HEK293 (cell line): ENCODE measurements at regions not wholly inside any gene's neighbourhood (a gene's known extent, or its start where the extent isn't known, plus 50 kb on each side); places are given as distances from the start of the nearest gene placed in this dataset.

ENCODE experiments used
- CTCF ChIA-PET: fragments of 350-600 bp; formaldehyde crosslinking; extraction: SDS; loops from one replicate; lab custom pipeline; 2021; ENCODE audit warnings: antibody characterized with exemption; lab: Yijun Ruan, JAX
- POLR2A ChIA-PET: fragments of 300-600 bp; formaldehyde crosslinking; extraction: SDS; loops from one replicate; lab custom pipeline; 2020; ENCODE audit warnings: antibody characterized with exemption, inconsistent platforms; lab: Yijun Ruan, JAX
- H3K27ac ChIP-seq: fragments of 200-500 bp; sonication (Bioruptor generic); 2 replicates; pipeline ENCODE4 v1.5.1; 2014; ENCODE audit warnings: low read depth, low read length, control low read depth, inconsistent platforms; ENCODE audit errors: extremely low read depth
- H3K36me3 ChIP-seq, 2 experiments: fragments of 200-500 bp in 1 of 2; sonication (Bioruptor generic) in 1 of 2; 1 replicate in 1 of 2; 2 replicates in 1 of 2; pipeline ENCODE4 v1.5.1; 2014 to 2017; ENCODE audit warnings: inconsistent platforms in 2 of 2, low read length in 2 of 2; ENCODE audit not compliant: control insufficient read depth in 2 of 2, insufficient read depth in 1 of 2
- H3K4me1 ChIP-seq: fragments of 200-500 bp; sonication (Bioruptor generic); 2 replicates; pipeline ENCODE4 v1.5.1; 2014; ENCODE audit warnings: mild to moderate bottlenecking, low read length, inconsistent platforms; ENCODE audit not compliant: control insufficient read depth, insufficient read depth
- H3K4me3 ChIP-seq: 2 replicates; pipeline ENCODE4 v1.5.1; 2011; ENCODE audit warnings: low read depth, mild to moderate bottlenecking, control low read depth, low read length, moderate library complexity
- H3K9me3 ChIP-seq: fragments of 200-500 bp; sonication (Bioruptor generic); 2 replicates; pipeline ENCODE4 v1.5.1; 2014; ENCODE audit warnings: low read depth, low read length, inconsistent platforms; ENCODE audit not compliant: control insufficient read depth, insufficient read depth
- GFI1B ChIP-seq: fragments of 450-650 bp; formaldehyde crosslinking; IDR thresholded peaks from 2 replicates; pipeline ENCODE4 v1.5.1; 2016; ENCODE audit warnings: missing biosample characterization, missing genetic modification characterization
- OSR2 ChIP-seq: fragments of 450-650 bp; formaldehyde crosslinking; IDR thresholded peaks from 2 replicates; pipeline ENCODE4 v1.5.1; 2016; ENCODE audit warnings: missing biosample characterization, missing genetic modification characterization
- PRDM1 ChIP-seq: fragments of 450-650 bp; formaldehyde crosslinking; IDR thresholded peaks from 2 replicates; pipeline ENCODE4; 2016; ENCODE audit warnings: missing biosample characterization, missing genetic modification characterization
- PRDM10 ChIP-seq: fragments of 450-650 bp; formaldehyde crosslinking; IDR thresholded peaks from 2 replicates; pipeline ENCODE4 v1.5.1; 2016; ENCODE audit warnings: missing biosample characterization, missing genetic modification characterization
- ZBTB21 ChIP-seq: fragments of 450-650 bp; formaldehyde crosslinking; IDR thresholded peaks from 2 replicates; pipeline ENCODE4 v1.5.1; 2017; ENCODE audit warnings: missing biosample characterization, missing genetic modification characterization
- ZBTB48 ChIP-seq: fragments of 450-650 bp; formaldehyde crosslinking; IDR thresholded peaks from 2 replicates; pipeline ENCODE4 v1.5.1; 2016; ENCODE audit warnings: missing biosample characterization, missing genetic modification characterization
- ZBTB7A ChIP-seq: fragments of 450-650 bp; formaldehyde crosslinking; IDR thresholded peaks from 2 replicates; pipeline ENCODE4 v1.5.1; 2016; ENCODE audit warnings: low read depth, missing biosample characterization, missing genetic modification characterization
- ZEB2 ChIP-seq: fragments of 450-650 bp; formaldehyde crosslinking; IDR thresholded peaks from 2 replicates; pipeline ENCODE4 v1.5.1; 2016; ENCODE audit warnings: missing biosample characterization, missing genetic modification characterization
- ZNF2 ChIP-seq: fragments of 450-650 bp; formaldehyde crosslinking; IDR thresholded peaks from 2 replicates; pipeline ENCODE4 v1.5.1; 2016; ENCODE audit warnings: missing biosample characterization, missing genetic modification characterization
- ZNF223 ChIP-seq: fragments of 450-650 bp; formaldehyde crosslinking; IDR thresholded peaks from 2 replicates; pipeline ENCODE4 v1.5.1; 2016; ENCODE audit warnings: missing biosample characterization, missing genetic modification characterization
- ZNF335 ChIP-seq: fragments of 450-650 bp; formaldehyde crosslinking; conservative IDR thresholded peaks from 2 replicates; pipeline ENCODE4 v1.5.1; 2016; ENCODE audit warnings: missing biosample characterization, missing genetic modification characterization
- ZNF354C ChIP-seq: fragments of 450-650 bp; formaldehyde crosslinking; IDR thresholded peaks from 2 replicates; pipeline ENCODE4 v1.5.1; 2016; ENCODE audit warnings: missing biosample characterization, missing genetic modification characterization, low read depth, borderline replicate concordance
- ZNF404 ChIP-seq: fragments of 450-650 bp; formaldehyde crosslinking; IDR thresholded peaks from 2 replicates; pipeline ENCODE4 v1.5.1; 2017; ENCODE audit warnings: missing biosample characterization, missing genetic modification characterization
- ZNF561 ChIP-seq: fragments of 450-650 bp; IDR thresholded peaks from 2 replicates; pipeline ENCODE4 v1.5.1; 2018; ENCODE audit warnings: missing biosample characterization, missing genetic modification characterization, borderline replicate concordance
- ZNF621 ChIP-seq: fragments of 450-650 bp; formaldehyde crosslinking; IDR thresholded peaks from 2 replicates; pipeline ENCODE4 v1.5.1; 2017; ENCODE audit warnings: missing biosample characterization, missing genetic modification characterization
- ZNF660 ChIP-seq: fragments of 450-650 bp; IDR thresholded peaks from 2 replicates; pipeline ENCODE4 v1.5.1; 2018; ENCODE audit warnings: missing biosample characterization, mild to moderate bottlenecking, missing genetic modification characterization
- ZNF785 ChIP-seq: fragments of 450-650 bp; formaldehyde crosslinking; IDR thresholded peaks from 2 replicates; pipeline ENCODE4 v1.5.1; 2016; ENCODE audit warnings: missing biosample characterization, missing genetic modification characterization
- ZNF791 ChIP-seq: fragments of 450-650 bp; formaldehyde crosslinking; IDR thresholded peaks from 2 replicates; pipeline ENCODE4 v1.5.1; 2016; ENCODE audit warnings: missing biosample characterization, missing genetic modification characterization
- ZSCAN23 ChIP-seq: fragments of 450-650 bp; formaldehyde crosslinking; IDR thresholded peaks from 2 replicates; pipeline ENCODE4 v1.5.1; 2016; ENCODE audit warnings: missing biosample characterization, missing genetic modification characterization
- ZSCAN5A ChIP-seq: fragments of 450-650 bp; formaldehyde crosslinking; IDR thresholded peaks from 2 replicates; pipeline ENCODE4 v1.5.1; 2016; ENCODE audit warnings: missing biosample characterization, missing genetic modification characterization
- TF ChIP-seq, protein P1 (sequence below): fragments of 450-650 bp; formaldehyde crosslinking; IDR thresholded peaks from 2 replicates; pipeline ENCODE4 v1.5.1; 2016; ENCODE audit warnings: missing biosample characterization, missing genetic modification characterization

GRCh38 chr5:90099099-90099498 lies 310.5 kb downstream of the CETN3 start:
- no peak overlapping the region for H3K4me3 ChIP-seq
- POLR2A ChIA-PET: no interaction called here
- no peak overlapping the region for H3K27ac ChIP-seq
- no peaks in the 10 kb centered on the region for H3K4me1 ChIP-seq
- CTCF ChIA-PET: no interaction called here
- no peaks in the 10 kb centered on the region for H3K36me3 ChIP-seq
- H3K9me3 ChIP-seq: no peaks in the 10 kb centered on the region
- no peak for TF ChIP-seq ZNF354C
- TF ChIP-seq, protein P1, sequence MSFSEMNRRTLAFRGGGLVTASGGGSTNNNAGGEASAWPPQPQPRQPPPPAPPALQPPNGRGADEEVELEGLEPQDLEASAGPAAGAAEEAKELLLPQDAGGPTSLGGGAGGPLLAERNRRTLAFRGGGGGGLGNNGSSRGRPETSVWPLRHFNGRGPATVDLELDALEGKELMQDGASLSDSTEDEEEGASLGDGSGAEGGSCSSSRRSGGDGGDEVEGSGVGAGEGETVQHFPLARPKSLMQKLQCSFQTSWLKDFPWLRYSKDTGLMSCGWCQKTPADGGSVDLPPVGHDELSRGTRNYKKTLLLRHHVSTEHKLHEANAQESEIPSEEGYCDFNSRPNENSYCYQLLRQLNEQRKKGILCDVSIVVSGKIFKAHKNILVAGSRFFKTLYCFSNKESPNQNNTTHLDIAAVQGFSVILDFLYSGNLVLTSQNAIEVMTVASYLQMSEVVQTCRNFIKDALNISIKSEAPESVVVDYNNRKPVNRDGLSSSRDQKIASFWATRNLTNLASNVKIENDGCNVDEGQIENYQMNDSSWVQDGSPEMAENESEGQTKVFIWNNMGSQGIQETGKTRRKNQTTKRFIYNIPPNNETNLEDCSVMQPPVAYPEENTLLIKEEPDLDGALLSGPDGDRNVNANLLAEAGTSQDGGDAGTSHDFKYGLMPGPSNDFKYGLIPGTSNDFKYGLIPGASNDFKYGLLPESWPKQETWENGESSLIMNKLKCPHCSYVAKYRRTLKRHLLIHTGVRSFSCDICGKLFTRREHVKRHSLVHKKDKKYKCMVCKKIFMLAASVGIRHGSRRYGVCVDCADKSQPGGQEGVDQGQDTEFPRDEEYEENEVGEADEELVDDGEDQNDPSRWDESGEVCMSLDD (tag by site-specific recombination): no peak
- TF ChIP-seq ZBTB48: no peak

- no peak overlapping the region for H3K27ac ChIP-seq
- H3K9me3 ChIP-seq: no peaks in the 10 kb centered on the region
- no peaks in the 10 kb centered on the region for H3K36me3 ChIP-seq
- TF ChIP-seq ZNF223 (no peak), ZNF561 (tag by site-specific recombination) (no peak), ZNF791 (no peak), ZBTB21 (no peak), ZSCAN23 (tag by site-specific recombination) (no peak), ZEB2 (tag by site-specific recombination) (no peak), ZSCAN5A (tag by site-specific recombination) (no peak)
- TF ChIP-seq, all 188 proteins: peak for 0
- ChIA-PET POLR2A (no interaction called here), CTCF (interaction anchor here (0.6 to 0.8 kb wide), 2 partner anchors 16 to 290 kb away, joined by 3 read pairs; no protein-coding TSS in a partner anchor)
- no peaks in the 10 kb centered on the region for H3K4me1 ChIP-seq
- no peak overlapping the region for H3K4me3 ChIP-seq
Measured at GRCh38 chr5:90097082-90097477, 312.5 kb downstream of the CETN3 start.

DNA sequence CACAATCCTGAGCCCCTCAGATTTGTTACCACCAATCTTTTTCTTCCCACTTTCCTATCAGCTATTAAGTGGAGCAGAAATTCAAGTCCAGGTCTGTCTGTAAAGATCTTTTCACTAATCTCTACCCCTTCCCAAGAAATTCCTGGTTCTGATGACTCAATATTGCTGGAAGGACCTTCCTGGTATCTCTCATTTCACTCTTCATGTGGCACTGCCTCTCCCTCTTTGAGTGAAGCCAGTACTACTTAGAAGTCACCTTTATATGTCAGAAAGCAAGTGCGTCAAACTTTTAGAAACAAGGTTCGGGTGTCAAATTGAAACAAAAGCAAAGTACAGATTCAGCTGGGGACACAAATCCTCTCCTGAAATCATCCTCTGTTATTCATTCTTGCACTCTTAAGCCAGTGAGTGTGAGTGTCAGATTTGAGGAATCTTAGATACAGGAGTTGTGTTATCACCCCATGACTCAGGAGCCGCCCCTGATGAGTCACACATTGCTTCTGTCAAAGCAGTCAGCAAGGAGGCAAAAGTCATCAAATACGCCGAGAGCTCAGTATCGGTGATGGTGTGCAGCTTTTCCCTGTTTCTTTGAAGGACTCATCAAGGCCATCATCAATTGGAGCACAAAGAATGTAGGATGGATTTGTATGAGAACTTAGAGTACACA lies 313.0 kb downstream of the CETN3 start:
- POLR2A ChIA-PET: no interaction called here
- TF ChIP-seq ZNF785 (tag by site-specific recombination) (no peak), GFI1B (peak; percentile 74; the same call in 1 of the 2 replicates), ZNF2 (tag by site-specific recombination) (no peak), ZNF791 (no peak), ZBTB7A (tag by site-specific recombination) (no peak), OSR2 (tag by site-specific recombination) (peak; percentile 42; the same call in 1 of the 2 replicates), ZNF621 (no peak), PRDM10 (tag by site-specific recombination) (no peak), ZNF404 (no peak), ZNF660 (peak; percentile 90), ZNF335 (tag by site-specific recombination) (0 out of 2 replicates have a peak, but pooled peaks have one; percentile 10), PRDM1 (tag by site-specific recombination) (peak; percentile 26; the same call in 1 of the 2 replicates)

More for the DNA sequence above, 313.0 kb downstream of the CETN3 start:
- Histone ChIP-seq H3K9me3 (no peaks in the 10 kb centered on the region), H3K4me3 (no peak overlapping the region), H3K4me1 (no peaks in the 10 kb centered on the region), H3K36me3 (no peaks in the 10 kb centered on the region), H3K27ac (no peak overlapping the region)
- CTCF ChIA-PET: interaction anchor here (0.6 to 0.8 kb wide), 2 partner anchors 16 to 290 kb away, joined by 3 read pairs; no protein-coding TSS in a partner anchor
